IPS-15b (cell line): ENCODE measurements at regions not wholly inside any gene's neighbourhood (a gene's known extent, or its start where the extent isn't known, plus 50 kb on each side); places are given as distances from the start of the nearest gene placed in this dataset.
"Not testable (repeated sequence)": the region's sequence is repeated elsewhere in the genome, so short reads cannot be mapped to it uniquely, and the experiment has no call there.

Source experiments
- H3K27me3 ChIP-seq: one replicate; pipeline ENCODE4 v1.6.1; 2013; ENCODE audit warnings: low read length; ENCODE audit not compliant: control insufficient read depth, insufficient read depth
- H3K36me3 ChIP-seq: one replicate; pipeline ENCODE4 v1.6.1; 2013; ENCODE audit warnings: low read length; ENCODE audit not compliant: control insufficient read depth, insufficient read depth
- H3K4me1 ChIP-seq: one replicate; pipeline ENCODE4 v1.6.1; 2013; ENCODE audit warnings: mild to moderate bottlenecking, low read length; ENCODE audit not compliant: control insufficient read depth, insufficient read depth
- H3K4me3 ChIP-seq: one replicate; pipeline ENCODE4 v1.5.1; 2013; ENCODE audit warnings: low read depth, low read length
- H3K9ac ChIP-seq: one replicate; pipeline ENCODE4 v1.6.1; 2013; ENCODE audit warnings: low read depth, mild to moderate bottlenecking, low read length
- H3K9me3 ChIP-seq: one replicate; pipeline ENCODE4 v1.6.1; 2013; ENCODE audit warnings: mild to moderate bottlenecking, low read length; ENCODE audit not compliant: control insufficient read depth, insufficient read depth

DNA sequence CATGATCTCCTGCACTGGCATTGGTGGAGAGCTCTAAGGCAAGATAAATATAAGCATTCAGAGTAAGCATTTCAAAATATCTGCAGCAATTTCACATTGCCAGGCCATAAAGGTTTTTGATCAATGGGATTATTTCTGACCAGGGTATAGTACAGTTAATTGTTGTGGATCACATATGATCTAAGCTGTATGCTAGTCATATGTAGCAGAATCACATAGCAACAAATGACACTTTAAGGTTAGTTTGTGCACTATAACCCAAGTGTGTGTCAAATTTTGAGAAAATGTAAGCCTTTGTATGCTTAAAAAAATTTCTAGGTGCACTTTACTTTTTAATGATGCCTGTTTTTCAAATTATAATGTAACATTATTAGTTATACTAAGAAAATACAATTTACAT is 386.0 kb upstream of the ADAMTS5 start:
- H3K4me1 ChIP-seq, result no peaks in the 10 kb centered on the region
- no peak overlapping the region for H3K9ac ChIP-seq
- no peaks in the 10 kb centered on the region for H3K36me3 ChIP-seq
- H3K4me3 ChIP-seq, result no peak overlapping the region
- H3K27me3 ChIP-seq, result no peaks in the 10 kb centered on the region
- no peaks in the 10 kb centered on the region for H3K9me3 ChIP-seq

DNA sequence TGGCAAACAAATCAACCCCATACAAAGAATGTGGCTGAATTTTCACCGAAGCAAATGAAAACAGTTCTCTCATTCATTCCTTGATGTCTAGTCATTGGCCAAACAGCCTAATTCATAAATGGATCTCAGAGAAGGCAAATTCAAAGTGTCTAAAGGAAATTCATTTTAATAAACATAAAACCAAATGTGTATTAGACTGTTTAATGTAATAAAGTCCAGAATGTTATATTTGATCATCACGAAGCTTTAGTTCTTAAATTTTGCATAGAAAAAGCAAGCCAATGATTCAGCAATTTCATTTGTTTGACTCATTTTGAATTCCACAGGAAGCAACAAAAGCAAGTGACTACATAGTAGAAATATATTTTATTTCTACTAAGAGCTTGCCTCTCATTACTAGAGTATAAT is 379.2 kb upstream of the ADAMTS5 start:
- H3K4me3 ChIP-seq, result no peak overlapping the region
- no peaks in the 10 kb centered on the region for H3K4me1 ChIP-seq
- no peaks in the 10 kb centered on the region for H3K27me3 ChIP-seq
- no peaks in the 10 kb centered on the region for H3K36me3 ChIP-seq
- H3K9ac ChIP-seq, result no peak overlapping the region
- H3K9me3 ChIP-seq, result no peaks in the 10 kb centered on the region

DNA sequence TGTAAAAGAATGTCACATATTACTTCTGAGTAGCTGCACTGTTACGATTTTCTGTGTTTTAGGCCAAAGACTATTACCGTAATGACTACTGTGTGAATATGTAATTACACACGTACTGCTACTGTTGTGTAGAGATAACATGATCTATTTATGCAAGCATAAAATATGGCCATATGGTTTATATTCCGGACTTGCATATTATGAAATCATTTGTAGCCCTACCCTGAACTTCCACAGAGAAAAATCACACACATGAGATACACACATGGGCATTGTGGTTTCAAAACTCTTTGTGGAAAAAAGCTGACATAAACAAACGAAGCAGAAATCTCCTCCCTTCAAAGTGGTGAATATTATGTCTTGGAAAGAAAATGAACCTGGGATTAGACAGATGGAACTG is 373.0 kb upstream of the ADAMTS5 start:
- no peaks in the 10 kb centered on the region for H3K27me3 ChIP-seq
- no peak overlapping the region for H3K4me3 ChIP-seq
- H3K36me3 ChIP-seq, result no peaks in the 10 kb centered on the region
- no peaks in the 10 kb centered on the region for H3K4me1 ChIP-seq
- no peak overlapping the region for H3K9ac ChIP-seq
- H3K9me3 ChIP-seq, result no peaks in the 10 kb centered on the region

DNA sequence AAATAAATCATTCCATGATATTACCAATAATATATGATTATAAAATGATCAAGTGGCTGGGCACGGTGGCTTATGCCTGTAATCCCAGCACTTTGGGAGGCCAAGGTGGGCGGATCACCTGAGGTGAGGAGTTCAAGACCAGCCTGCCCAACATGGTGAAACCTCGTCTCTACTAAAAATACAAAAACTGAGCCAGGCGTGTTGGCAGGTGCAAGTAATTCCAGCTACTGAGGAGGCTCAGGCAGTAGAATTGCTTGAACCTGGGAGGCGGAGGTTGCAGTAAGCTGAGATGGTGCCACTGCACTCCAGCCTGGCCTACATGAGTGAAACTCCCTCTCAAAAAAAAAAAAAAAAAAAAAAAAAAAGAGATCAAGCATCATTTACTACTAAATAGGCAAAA is 371.1 kb upstream of the ADAMTS5 start:
- not testable (repeated sequence) for H3K36me3 ChIP-seq, H3K9ac ChIP-seq, H3K9me3 ChIP-seq, H3K4me3 ChIP-seq, H3K27me3 ChIP-seq, H3K4me1 ChIP-seq

DNA sequence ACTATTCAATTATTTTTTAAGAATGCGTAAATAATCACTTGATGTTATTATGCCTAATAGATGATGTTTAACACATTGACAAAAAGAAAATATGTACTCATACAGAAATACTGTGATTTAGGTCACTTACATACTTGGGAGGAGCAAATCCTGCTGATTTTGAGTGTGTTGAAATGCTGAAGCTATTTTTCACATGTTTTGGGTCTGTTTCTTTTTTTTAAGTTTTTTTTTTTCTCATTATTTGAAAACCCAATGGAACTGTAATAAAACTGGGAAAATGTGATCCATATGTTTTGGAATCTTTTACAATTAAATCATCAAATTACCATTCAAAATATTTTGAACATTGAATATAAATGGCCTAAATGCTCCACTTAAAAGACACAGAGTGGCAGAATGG is 366.2 kb upstream of the ADAMTS5 start:
- Histone ChIP-seq H3K9me3 (no peaks in the 10 kb centered on the region), H3K4me1 (no peaks in the 10 kb centered on the region)

DNA sequence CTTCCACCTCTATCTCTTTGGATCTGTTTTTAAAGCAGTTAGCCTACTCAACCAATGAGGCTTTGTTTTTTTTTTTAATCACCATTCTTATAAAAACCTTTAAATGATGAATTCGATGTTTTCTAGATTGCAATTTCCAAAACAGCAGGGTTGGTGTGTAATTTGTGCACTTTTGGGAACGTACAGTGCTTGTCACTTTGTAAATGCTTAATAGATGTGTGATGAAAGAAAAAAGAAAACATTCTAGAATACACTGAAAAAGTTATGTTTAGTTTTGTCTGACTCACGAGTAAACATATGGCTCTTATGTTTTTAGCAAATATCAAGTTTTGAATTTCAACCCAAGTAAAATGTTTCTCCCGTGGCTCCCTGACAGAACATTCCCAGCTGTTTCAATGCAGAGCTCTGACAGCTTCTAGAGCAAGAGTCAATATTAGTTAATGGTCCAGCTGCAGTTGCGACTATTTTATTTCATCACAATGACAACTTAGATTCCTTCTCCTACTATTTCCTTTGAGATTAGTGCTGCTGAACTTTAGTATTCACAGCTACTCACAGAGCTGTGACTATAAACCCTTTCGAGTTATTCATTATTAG is 362.5 kb upstream of the ADAMTS5 start:
- Histone ChIP-seq H3K9ac (no peak overlapping the region), H3K9me3 (no peaks in the 10 kb centered on the region), H3K4me3 (no peak overlapping the region), H3K36me3 (no peaks in the 10 kb centered on the region), H3K4me1 (peaks cover 3% of the 10 kb centered on the region), H3K27me3 (no peaks in the 10 kb centered on the region)

More for the DNA sequence above, 366.2 kb upstream of the ADAMTS5 start:
- H3K27me3 ChIP-seq, result no peaks in the 10 kb centered on the region
- H3K36me3 ChIP-seq, result no peaks in the 10 kb centered on the region
- H3K4me3 ChIP-seq, result no peak overlapping the region
- H3K9ac ChIP-seq, result no peak overlapping the region

DNA sequence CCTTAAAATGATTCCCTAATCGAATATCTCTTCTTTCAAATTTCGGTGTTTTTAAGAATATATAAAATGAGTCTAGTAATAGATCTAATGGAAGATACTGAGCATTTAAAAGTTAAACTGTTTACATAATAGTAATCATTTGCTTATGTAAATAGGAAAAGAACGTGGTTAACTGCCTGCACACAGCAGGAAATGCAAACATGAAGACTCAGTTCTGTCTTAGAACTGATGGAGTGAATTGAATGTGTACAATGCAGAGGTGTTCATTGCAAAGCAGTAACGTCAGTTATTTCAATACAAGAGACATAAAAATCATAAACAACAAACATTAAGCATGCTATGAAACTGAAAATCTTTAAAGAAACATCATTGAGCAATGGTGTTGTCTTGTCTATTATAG is 359.4 kb upstream of the ADAMTS5 start:
- no peaks in the 10 kb centered on the region for H3K27me3 ChIP-seq
- peaks cover 3% of the 10 kb centered on the region for H3K4me1 ChIP-seq
- no peak overlapping the region for H3K4me3 ChIP-seq
- no peaks in the 10 kb centered on the region for H3K9me3 ChIP-seq
- no peaks in the 10 kb centered on the region for H3K36me3 ChIP-seq
- H3K9ac ChIP-seq, result no peak overlapping the region

DNA sequence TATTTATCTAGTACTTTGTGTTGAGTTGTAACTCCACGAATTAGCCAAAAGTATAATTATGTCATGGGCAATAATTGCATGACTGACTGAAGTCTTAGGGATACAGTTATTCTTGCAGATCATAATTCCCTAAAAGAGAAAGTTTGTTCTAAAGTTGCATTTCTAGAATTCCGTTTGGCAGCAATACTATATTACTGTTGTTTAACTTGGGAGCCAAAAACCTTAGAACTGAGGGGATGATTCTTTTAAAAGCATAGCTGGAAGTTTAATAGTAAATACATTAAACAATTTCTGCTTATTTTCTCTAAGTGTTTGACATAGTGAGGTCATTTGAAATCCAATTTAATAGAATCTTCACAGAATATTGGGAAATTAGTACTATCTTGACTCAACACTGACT is 356.4 kb upstream of the ADAMTS5 start:
- Histone ChIP-seq H3K4me1 (peaks cover 3% of the 10 kb centered on the region), H3K27me3 (no peaks in the 10 kb centered on the region), H3K4me3 (no peak overlapping the region), H3K36me3 (no peaks in the 10 kb centered on the region), H3K9ac (no peak overlapping the region), H3K9me3 (no peaks in the 10 kb centered on the region)

DNA sequence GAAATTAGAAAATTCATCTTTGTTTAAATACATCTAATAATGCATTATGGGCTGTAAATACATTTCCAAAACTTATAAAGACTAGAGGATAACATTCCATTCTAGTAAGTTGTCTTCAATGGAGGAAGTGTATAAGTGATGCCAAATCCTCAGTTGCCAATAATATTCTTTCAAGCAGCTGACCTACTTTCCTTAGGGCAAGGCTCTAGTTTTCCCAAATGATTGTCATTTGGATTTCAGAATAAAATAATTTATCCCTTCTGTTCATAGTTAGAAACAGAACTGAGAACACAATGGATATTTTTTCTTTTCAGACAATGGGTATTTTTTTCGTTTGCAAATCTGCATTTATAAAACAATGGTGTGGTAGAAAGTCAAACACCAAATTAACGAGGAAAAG is 354.9 kb upstream of the ADAMTS5 start:
- no peak overlapping the region for H3K9ac ChIP-seq
- peaks cover 3% of the 10 kb centered on the region for H3K4me1 ChIP-seq
- no peaks in the 10 kb centered on the region for H3K36me3 ChIP-seq
- no peaks in the 10 kb centered on the region for H3K27me3 ChIP-seq
- H3K9me3 ChIP-seq, result no peaks in the 10 kb centered on the region
- H3K4me3 ChIP-seq, result no peak overlapping the region

DNA sequence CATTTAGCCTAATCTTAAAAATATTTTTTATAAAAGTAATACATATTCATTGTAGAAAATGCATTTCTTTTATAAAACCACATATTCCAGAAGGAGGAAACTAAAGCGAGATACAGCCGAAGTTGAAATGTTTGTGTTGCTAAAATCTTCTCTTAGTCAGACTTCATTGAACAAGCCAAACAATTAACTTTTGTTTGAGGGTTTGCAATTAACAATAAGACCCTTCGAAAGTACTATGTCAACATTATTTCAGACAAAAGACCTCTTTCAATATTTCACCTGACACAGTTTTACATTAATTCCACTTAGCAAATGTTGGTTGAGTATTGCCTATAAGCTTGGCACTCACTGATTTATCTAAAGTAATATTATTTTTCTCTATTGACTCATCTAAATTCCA is 354.0 kb upstream of the ADAMTS5 start:
- H3K4me1 ChIP-seq, result no peaks in the 10 kb centered on the region
- H3K36me3 ChIP-seq, result no peaks in the 10 kb centered on the region
- H3K27me3 ChIP-seq, result no peaks in the 10 kb centered on the region
- H3K9me3 ChIP-seq, result no peaks in the 10 kb centered on the region
- H3K4me3 ChIP-seq, result no peak overlapping the region
- no peak overlapping the region for H3K9ac ChIP-seq

DNA sequence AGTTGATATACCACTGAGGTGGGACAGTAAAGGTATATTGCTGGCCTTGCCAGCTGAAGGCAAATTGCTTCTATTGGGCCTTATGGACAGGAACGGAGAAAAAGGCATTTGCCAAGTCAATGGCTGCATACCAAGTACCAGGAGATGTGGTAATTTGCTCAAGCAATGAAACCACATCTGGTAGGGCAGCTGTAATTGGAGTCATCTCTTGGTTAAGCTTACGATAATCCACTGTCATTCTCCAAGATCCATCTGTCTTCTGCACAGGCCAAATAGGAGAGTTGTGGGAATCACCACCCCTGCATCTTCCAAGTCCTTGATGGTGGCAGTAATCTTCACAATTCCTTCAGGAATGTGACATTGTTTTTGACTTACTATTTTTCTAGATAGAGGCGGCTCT is 350.7 kb upstream of the ADAMTS5 start:
- H3K9ac ChIP-seq, H3K4me3 ChIP-seq, H3K36me3 ChIP-seq, H3K27me3 ChIP-seq, H3K4me1 ChIP-seq, H3K9me3 ChIP-seq: not testable (repeated sequence)

DNA sequence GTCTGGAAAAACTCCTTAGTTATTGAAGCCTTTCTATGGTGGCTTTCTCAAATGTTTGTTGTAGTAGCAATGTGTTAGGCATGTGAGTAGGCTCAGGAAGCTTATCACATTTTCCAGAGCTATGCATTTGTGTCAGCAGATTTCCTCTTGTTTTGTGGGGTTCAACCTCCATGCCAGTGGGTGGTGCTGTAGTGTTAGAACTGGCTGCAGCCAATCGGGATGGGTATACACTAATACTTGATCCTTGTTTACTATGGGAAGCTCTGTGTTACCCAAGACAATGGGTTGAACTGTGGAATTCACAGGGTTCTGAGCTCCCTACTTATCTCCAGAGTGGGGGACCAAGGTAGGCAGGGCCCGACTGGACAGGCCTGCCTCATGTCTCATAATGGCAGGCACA is 348.5 kb upstream of the ADAMTS5 start:
- Histone ChIP-seq H3K4me3 (no peak overlapping the region), H3K9ac (no peak overlapping the region), H3K4me1 (no peaks in the 10 kb centered on the region), H3K9me3 (no peaks in the 10 kb centered on the region), H3K27me3 (no peaks in the 10 kb centered on the region), H3K36me3 (no peaks in the 10 kb centered on the region)

DNA sequence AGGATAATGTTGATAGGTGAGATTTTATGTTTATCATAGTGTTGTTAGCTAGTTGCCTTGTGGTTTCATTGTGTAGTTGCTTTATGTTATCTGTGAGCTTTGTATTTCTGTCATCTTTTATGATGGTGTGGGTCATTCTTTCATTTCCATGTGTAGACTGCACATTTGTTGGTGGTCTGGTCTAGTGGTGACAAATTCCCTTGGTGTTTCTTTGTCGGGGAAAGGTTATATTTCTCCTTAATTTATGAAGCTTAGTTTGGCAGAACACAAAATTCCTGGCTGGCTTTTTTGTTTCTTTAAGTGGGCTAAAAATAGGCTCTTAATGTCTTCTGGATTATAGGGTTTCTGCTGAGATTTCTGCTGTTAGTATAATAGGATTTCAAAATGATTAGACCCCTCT is 347.2 kb upstream of the ADAMTS5 start:
- Histone ChIP-seq H3K9me3 (no peaks in the 10 kb centered on the region), H3K36me3 (no peaks in the 10 kb centered on the region), H3K4me1 (no peaks in the 10 kb centered on the region), H3K27me3 (no peaks in the 10 kb centered on the region), H3K9ac (no peak overlapping the region), H3K4me3 (no peak overlapping the region)
